ENCODE measurements at regions not wholly inside any gene's neighbourhood (a gene's known extent, or its start where the extent isn't known, plus 50 kb on each side); places are given as distances from the start of the nearest gene placed in this dataset.

GRCh38 chr2:144082327-144082726, 437.6 kb downstream of the ZEB2 start:
- Histone ChIP-seq H3K4me3 (ENCODE audit: low read depth, low read length) (no peak overlapping the region), H3K36me3 (ENCODE audit: control insufficient read depth, insufficient read depth, low read length) (no peaks in the 10 kb centered on the region), H3K27me3 (ENCODE audit: control insufficient read depth, insufficient read depth, low read length) (no peaks in the 10 kb centered on the region)
- no peak for TF ChIP-seq CTCF (IDR thresholded peaks at IDR 0.05; ENCODE audit: insufficient read depth, low read length, poor library complexity, severe bottlenecking)
- DNase-seq (ENCODE audit: low read depth) = no peak

- Histone ChIP-seq H3K36me3 (ENCODE audit: control insufficient read depth, insufficient read depth, low read length) (no peaks in the 10 kb centered on the region), H3K4me3 (ENCODE audit: low read depth, low read length) (no peak overlapping the region), H3K27me3 (ENCODE audit: control insufficient read depth, insufficient read depth, low read length) (no peaks in the 10 kb centered on the region)
- no peak for DNase-seq (ENCODE audit: low read depth)
- TF ChIP-seq CTCF (IDR thresholded peaks at IDR 0.05; ENCODE audit: insufficient read depth, low read length, poor library complexity, severe bottlenecking) = no peak
Observed at GRCh38 chr2:144081272-144081671, 438.6 kb downstream of the ZEB2 start.

DNA sequence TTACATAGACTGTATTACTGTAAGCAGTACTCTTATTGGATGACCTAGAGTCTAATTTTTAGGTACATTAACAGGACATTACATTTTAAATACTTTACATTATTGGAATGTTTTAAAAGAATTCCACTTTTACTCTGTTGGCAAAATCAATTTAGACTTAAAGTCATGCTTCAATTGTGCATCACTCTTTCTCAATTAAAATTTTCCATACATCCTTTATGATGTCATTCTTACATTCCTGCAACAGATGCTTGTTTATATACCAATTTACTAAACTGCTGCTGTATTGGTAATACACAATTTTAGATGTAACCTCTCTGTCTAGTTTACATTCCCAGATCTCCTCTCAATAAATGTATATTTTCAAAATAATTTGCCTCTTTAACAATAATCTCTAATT, 440.1 kb downstream of the ZEB2 start:
- no peak for DNase-seq (ENCODE audit: low read depth)
- no peak overlapping the region for H3K4me3 ChIP-seq (ENCODE audit: low read depth, low read length)
- H3K36me3 ChIP-seq (ENCODE audit: control insufficient read depth, insufficient read depth, low read length) = no peaks in the 10 kb centered on the region
- no peak for TF ChIP-seq CTCF (IDR thresholded peaks at IDR 0.05; ENCODE audit: insufficient read depth, low read length, poor library complexity, severe bottlenecking)
- no peaks in the 10 kb centered on the region for H3K27me3 ChIP-seq (ENCODE audit: control insufficient read depth, insufficient read depth, low read length)

DNA sequence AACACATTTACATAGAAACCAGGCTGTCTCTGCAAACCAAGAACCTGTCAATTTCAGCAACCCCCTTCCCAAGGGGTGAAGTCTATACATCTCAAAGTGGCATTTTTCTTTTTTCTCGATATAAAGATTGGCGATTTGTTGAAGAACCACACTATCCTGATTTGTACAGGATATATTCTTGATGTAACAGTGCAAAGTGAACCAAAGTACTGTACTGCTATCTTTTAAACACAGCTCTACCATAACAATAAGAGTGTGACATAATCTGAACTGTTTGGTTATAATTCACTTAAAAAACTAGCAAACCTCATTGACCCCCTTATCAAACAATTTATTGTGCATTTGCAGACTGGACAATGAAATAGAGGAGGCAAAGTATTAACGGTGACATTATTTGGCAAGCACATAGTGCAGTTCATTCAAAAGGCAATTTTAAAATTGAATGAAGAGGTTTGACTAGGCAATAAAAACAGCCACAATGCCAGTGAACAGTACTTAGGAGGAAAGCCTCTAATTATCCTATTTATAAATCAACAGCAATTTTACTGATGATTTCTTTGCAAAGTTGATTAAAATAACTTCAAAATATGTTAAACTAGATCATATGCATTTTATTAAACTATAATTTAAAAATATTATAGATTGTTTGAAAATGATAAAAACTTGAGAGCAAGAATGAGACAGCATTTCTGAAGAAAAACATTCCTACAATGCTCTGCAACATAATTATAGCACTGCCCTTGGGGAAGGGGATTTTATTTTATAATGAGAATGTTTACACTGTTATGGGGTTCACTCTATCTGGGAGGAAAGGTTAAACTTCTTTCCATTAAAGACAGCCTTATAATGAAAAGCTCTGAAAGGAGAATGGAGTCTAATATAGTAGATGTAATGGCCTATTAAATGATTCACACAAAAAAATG, 440.9 kb downstream of the ZEB2 start:
- no peak for TF ChIP-seq CTCF (IDR thresholded peaks at IDR 0.05; ENCODE audit: insufficient read depth, low read length, poor library complexity, severe bottlenecking)
- DNase-seq (ENCODE audit: low read depth) = no peak

GRCh38 chr2:144078106-144078505, 441.8 kb downstream of the ZEB2 start:
- H3K36me3 ChIP-seq (ENCODE audit: control insufficient read depth, insufficient read depth, low read length) = no peaks in the 10 kb centered on the region
- H3K4me3 ChIP-seq (ENCODE audit: low read depth, low read length) = no peak overlapping the region
- H3K27me3 ChIP-seq (ENCODE audit: control insufficient read depth, insufficient read depth, low read length) = no peaks in the 10 kb centered on the region
- TF ChIP-seq CTCF (IDR thresholded peaks at IDR 0.05; ENCODE audit: insufficient read depth, low read length, poor library complexity, severe bottlenecking) = no peak
- no peak for DNase-seq (ENCODE audit: low read depth)

More for the DNA sequence above, 440.9 kb downstream of the ZEB2 start:
- no peak overlapping the region for H3K4me3 ChIP-seq (ENCODE audit: low read depth, low read length)
- H3K27me3 ChIP-seq (ENCODE audit: control insufficient read depth, insufficient read depth, low read length) = no peaks in the 10 kb centered on the region
- no peaks in the 10 kb centered on the region for H3K36me3 ChIP-seq (ENCODE audit: control insufficient read depth, insufficient read depth, low read length)

DNA sequence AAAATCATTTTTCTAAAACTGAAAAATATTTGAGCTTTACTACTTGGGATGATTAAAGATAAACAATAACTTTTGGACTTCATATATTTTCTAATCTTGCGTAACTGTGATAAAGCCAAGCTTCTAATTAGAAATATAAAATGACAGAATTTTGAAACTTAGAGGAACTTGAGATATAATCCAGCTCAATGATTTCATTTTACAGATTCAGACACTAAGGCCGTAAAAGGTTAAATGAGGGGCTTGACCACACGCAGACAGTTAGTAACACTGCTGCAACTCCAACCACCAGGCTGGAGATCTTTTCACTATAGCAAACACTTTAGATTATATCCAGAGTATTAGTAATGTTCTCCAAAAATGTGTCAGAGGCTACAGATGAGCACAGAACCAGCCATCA, 445.5 kb downstream of the ZEB2 start:
- Histone ChIP-seq H3K4me3 (ENCODE audit: low read depth, low read length) (no peak overlapping the region), H3K36me3 (ENCODE audit: control insufficient read depth, insufficient read depth, low read length) (no peaks in the 10 kb centered on the region), H3K27me3 (ENCODE audit: control insufficient read depth, insufficient read depth, low read length) (no peaks in the 10 kb centered on the region)
- DNase-seq (ENCODE audit: low read depth) = no peak
- TF ChIP-seq CTCF (IDR thresholded peaks at IDR 0.05; ENCODE audit: insufficient read depth, low read length, poor library complexity, severe bottlenecking) = no peak
